NCI-H524 treated with DMSO at 0.1 percent for 48 hours (cell line): ENCODE measurements at regions not wholly inside any gene's neighbourhood (a gene's known extent, or its start where the extent isn't known, plus 50 kb on each side); places are given as distances from the start of the nearest gene placed in this dataset.

Source experiments
- DNase-seq: peaks from one replicate; lab custom pipeline; 2025; lab: John Stamatoyannopoulos, UW

DNA sequence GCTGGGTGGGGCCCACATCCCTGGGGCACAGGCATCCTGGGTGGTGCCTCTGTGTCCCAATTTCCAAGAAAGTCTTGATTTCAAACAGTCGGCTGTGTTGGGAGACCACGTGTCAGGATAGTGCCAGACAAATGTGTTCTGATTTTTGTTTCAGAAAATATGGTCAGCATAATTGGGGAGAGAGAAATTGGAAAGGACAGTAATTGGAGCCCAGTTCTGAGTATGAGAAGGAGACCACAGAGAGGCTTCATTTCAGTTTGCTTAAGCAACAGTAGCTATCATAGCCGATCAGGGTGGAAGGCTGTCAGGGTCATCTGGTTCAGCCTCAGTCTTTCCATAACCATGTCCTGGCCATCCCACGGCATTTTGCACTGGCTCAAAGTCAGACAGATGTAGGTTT, 220.7 kb downstream of the CDC5L start:
- DNase-seq: no peak

DNA sequence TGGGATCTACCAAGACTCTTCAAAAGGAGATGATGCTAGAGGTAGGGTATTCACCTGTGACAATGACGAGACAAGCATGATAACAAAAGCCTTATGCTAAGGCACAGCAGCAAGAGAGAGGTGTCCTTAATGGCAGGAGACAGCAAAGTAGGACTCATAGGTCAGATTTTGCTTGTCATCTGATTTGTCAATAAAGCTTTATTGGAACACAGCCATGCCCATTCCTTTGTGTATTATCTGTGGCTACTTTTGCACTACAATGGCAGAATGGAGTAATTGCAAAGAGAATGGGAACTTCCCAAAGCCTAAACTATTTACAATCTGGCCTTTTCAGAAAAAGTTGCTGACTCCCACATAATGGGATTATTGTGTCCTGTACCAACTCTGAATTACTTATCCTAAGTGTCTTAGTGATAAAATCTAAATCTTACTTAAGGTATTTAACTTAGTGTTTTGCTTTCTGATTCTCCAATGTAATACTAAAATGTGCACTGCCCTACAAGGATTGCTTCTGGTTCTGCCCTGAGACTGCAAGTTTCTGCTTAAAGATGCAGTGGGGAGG, 221.6 kb downstream of the CDC5L start:
- no peak for DNase-seq

DNA sequence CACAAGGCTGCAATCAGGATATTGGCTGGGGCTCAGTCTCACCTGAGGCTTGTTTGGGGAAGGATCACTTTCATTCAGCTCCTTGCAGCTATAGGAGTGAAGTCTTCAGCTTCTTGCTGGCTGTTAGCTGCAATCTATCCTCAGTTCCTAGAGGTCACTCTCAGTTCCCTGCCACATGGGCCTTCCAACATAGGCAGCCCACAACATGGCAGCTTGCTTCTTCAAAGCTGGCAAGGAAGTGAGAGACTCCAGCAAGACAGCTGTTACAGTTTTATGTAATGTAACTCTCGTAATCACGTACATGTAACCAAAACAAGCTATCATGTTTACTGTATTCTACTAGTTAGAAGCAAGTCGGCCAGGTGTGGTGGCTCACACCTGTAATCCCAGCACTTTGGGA, 226.9 kb downstream of the CDC5L start:
- no peak for DNase-seq

DNA sequence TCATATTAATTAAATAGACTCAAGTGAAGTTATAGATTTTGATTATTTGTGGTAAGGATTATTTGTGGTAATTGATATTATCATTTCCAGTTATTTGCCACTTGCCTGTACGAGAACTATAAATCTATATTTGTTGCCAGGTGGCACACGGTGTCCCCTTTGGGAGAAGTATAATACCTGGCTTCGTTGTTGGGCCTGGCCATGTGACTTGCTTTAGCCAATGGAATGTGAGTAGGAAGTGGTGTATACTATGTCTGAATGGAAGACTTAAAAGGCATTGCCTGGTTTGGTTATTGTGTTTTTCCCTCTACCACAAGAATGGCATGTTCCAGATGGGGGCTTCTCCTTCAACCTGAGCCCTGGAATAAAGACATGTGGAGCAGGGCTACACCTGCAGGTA, 228.1 kb downstream of the CDC5L start:
- no peak for DNase-seq

DNA sequence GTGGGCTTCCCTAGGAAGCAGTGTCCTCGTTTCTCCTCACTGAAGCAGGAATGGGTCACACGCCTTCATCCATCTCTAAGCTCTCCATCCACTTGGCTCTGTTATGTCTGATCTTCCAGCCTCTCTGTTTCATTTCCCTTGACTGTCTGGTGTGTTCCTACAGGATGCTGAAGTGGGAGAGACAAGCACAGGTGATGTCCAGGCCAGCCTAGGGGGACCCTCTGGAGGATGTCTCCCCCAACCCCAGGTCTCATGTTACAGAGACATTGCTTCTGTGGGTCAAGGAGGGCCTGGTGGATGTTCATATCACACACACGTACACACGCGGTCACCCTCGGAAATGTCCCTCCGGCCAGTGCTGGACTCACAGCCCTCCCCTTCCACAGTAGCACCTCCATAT, 229.9 kb downstream of the CDC5L start:
- no peak for DNase-seq

DNA sequence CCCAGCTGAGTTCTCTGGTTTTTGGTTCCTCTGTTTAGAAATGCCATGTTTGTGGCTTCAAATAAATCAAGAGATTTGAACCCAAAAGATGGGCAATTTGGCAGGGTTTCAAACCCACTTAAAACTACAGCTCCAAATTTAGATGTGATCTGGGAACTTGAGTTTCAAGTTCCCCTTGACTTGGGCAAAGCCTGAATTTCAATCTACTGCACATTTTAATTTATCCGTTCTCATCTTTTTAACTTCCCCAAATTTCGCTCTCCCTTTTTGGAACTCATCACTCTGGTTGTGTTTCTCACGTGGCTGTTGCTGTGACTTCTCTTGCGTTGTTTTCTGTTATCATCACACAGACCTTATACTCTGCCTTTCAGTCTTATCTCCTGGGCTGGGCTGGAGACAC, 230.9 kb downstream of the CDC5L start:
- no peak for DNase-seq

DNA sequence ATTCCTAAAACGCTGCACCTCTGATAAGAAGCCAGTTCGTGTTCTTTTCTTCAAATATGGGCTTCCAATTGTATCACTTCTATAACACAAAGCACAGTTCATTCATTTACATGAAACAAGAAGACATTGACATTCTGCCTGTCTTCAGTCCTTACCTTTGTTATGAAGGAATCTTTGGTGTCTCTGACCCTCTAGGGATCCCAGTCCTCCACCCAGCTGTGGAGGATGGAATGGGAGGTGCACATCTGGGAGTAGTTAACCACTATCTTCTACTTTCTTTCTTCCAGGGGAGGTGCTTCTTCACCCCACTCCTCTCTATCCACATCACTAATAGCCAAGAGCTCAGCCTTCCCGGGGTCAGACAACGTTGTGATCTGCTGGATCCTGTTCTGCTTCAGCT, 233.4 kb downstream of the CDC5L start:
- DNase-seq: no peak

DNA sequence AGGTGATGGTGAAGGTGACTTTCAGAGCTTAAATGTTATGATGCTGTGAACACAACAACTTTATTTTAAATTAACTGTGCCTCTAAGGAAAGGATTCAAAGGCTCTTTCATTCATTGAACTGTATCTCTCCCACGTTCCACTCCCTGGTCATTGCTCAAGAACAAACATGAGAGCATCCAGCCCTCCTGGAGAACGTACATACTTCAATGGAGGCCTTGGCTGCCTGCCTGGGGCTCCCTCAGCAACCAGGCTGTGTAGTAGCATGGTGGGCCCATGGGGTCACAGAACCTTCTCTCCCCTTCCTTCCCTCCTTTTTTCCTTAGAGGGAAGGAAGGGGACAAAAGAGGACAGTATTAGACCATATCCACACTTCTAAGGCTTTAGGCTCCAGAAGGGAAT, 234.3 kb downstream of the CDC5L start:
- no peak for DNase-seq

DNA sequence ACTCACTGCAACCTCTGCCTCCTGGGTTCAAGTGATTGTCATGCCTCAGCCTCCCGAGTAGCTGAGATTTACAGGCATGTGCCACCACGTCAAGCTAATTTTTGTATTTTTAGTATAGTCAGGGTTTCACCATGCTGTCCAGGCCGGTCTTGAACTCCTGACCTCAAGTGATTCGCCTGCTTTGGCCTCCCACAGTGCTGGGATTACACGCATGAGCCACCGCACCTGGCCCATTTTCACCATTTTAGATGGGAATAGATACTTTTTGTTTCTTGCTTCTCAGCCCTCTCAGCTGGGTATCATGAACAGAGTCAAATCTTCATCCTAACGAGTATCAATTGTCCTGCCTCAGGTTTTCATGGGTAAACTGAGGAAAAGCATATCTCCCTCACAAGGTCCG, 235.0 kb downstream of the CDC5L start:
- no peak for DNase-seq

DNA sequence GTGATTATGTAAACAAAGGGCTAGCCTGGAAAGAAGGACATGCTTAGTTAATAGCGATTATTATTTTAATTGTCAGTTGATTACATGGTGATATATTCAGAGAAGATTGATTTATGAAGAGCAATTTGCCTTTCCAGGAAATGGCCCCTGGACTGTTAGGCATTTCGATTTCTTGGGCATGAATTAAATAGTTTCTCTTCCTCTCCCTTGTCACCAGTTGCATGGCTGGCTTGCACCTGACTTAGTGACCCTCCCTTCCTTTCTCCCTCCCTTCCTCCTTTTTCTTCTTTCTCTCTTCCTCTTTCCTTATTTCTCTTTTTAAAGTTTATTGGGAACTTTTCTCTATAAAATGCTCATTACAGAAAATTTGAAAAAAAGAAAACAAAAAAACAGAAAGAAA, 235.4 kb downstream of the CDC5L start:
- no peak for DNase-seq

DNA sequence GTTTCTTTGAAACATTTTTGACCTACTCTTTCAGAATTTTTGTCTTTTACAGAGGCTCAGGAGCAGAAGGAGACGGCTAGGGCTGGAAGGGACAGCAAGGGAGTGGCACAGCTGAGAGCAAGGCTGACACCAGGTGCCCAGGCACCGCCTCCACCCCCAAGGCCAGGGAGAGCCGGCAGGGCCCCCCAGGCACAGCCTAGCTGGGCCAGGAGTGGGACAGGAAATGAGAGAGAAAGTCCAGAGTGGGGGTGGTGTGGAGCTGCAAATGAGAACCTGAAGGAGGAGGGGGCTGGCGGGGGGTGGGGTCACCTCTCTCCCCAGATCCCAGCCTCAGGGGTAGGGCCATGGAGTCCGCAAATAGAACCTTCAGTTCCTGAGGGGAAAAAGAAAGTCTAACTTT, 236.7 kb downstream of the CDC5L start:
- DNase-seq: no peak

DNA sequence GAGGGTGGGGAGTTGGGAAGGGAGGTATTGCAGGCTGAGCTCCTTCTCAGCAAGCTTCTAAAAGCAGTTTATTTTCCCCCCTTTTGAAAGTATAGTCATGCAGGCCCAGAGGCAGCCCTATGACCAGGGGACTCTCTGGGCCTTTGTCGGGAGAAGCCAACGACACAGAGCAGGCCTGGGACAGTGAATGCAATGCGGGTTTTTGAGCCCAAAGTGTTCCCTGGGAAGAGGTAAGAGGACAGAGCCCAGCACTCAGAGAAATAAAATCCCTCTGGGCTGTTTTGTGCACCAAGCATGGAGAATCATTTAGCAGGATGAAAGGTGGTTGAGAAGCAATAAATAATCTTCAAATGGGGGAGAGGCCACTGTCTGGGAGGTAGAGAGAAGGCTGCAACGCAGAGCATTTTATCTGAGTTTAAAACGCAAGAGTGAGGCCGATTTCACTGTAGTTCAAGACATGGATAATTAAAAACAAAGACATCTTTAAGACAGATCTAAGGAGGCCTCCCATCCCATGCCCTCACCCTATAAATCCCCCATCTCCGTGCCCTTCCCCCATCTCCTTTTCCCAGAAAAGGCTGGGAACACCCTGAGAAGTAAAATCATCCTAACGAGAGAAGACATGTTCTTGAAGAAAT, 237.5 kb downstream of the CDC5L start:
- DNase-seq: no peak

DNA sequence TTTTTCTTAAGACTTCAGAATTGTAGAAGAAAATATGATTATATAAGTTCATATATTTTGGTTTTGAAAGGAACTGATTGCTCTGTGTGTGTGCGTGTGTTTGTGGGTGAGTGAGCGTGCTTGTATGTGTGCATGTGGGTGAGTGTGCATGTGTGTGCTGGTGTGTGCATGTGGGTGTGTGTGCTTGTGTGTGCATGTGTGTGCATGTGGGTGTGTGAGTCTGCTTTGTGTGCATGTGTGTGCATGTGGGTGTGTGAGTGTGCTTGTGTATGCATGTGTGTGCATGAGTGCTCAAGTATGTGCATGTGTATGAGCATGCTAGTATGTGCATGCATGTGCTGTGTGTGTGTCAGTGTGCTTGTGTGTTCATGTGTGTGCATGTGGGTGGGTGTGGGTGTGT, 238.5 kb downstream of the CDC5L start:
- DNase-seq: no peak

DNA sequence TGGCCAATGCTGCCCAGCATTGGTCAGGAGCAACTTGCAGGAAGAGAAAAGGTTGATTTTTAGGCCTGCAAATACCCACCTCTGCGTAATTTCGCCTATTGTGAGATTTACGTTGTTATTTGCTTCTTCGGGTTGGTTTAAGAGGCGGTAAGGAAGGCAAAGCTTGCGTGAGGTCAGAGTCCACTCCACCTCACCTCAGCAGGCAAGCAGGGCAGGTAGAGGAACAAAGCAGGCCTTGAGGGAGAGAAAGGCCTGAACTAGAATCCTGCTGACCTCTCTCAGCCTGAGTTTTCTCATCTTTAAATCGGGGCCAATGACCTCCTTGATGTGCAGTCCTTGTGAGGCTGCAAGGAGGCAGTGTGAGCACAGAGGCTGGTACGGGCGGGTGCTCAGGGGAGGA, 239.1 kb downstream of the CDC5L start:
- no peak for DNase-seq

DNA sequence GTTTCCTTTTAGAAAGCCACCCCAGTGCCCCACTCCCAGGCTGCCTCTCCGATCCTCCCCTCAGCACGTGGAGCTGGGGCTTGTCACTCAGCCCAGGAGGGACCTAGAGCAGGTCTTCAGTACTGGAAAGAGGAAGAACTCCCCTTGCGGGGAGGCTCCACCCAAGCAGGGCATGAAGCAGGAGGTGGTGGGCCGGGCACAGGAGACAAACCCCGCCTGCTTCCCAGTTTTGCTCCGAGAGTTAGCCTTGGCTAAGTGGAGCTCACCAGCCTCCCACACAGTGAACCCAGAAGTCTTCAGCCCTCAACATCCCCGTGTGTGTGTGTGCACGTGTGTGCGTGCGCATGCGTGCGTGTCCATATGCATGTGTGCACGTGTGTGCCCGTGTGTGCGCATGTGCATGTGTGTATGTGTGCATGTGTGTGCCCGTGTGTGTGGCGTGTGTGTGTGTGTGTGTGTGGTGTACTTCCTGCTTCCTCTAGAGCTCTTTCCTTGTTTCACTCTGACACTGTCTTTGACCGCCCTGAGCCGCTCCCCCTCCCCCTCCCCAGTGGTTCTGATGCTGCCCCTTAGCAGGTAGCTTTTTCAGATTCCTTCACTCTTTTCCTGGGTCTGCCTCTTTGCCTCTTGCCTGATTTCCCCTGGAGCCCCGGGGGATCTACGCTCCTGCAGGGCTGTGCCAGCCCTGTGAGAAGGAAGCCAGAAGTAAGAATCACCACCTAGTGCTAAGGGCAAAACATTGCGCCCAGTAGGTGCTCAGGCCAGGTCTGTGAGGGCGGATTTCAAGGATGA, 239.8 kb downstream of the CDC5L start:
- no peak for DNase-seq

DNA sequence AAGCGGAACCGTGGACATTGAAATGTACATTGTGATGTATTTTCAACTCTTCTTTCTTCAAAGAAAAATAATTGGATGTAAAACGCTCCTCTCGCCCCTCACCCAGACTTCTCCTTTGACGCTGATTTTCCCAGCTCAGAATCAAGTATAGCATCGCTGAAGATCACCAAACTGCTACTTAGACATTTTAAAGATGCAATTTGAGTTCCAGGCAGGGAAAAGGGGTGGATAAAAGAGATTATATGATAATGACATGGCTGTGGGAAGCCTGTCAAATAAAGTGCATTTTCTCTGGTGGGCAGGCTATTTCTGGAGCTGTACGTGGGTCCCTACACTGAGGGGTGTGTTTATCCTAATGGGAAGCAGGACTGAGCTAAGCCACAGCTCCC, 240.4 kb downstream of the CDC5L start:
- DNase-seq: no peak

DNA sequence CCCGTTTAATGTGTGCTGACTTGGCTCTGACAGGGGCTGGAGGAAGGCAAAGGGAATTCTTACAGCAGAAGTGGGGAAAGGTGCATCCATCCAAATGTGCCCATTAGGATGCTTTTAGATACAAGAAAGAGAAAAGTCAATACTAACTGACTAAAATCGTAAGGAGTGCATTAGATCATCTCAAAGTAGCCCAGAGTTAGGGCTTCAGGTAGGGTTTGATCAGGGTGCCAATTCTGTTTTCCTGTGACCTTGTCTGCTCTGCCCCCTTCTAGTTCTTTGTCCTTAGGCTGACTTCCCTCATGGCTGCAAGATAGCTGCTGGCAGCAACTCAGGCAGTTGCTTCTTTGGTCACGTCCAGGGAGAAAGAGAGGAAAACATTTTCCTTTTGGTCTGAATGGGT, 240.8 kb downstream of the CDC5L start:
- DNase-seq: no peak

DNA sequence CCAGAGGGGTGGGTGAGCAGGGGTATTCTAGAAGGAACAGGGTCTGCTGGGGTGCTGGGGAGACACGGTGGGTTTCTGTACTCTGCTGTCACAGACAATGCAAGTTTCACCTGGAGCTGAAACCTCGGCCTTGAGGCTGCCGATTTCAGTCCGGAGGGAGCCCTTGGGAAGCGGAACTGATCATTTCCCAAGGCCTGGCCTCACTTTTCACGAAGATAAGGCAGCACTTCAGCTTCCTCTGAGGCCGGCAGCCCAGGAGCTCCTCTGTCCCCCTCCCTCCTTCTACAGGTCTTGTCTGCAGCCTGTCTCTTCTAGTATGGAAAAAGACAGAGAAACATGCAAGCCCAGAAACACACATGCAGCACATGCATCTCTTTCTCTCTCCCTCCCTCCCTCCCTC, 242.1 kb downstream of the CDC5L start:
- DNase-seq: no peak

DNA sequence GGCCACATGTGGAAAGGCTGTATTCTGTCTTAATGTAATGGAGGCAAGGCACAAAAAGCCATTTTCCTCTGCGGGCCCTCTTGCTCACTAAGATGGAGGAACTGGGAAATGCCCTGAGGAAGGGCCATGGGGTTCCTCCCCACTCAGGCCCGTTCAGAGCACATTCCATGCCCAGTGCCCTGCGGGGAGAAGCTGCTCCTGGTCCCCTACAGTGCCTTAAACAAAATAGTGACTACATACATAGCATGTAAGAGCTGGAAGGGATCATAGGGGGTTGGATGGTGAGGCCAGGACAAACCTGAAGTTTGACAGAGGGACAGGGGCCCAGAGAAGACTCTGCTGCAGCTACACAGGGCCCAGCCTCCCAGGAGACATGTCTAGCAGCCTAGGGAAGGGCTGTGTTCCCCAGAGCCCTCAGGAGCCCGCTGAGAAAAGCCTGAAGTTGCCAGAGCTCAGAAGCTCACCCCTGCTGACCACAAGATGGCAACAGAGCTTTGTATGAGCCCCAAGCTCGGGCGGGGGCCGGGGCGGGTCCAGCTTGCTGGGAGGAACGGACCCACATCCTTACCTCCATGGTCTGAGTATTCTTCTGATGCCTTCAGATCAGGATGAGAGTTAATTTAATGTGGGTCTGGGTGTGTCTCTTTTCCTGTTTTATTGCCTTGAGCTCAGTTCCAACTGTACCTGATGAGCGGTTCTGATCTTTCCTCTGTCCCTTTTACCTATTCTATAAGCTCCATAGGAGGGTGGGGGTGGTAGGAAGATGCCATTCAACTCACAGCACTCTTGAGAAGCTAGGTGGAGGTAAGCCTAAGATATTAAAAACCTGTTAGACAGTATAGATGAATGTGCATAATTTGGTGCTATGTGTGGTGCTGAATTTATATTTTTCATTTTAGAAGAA, 242.9 kb downstream of the CDC5L start:
- DNase-seq: no peak

DNA sequence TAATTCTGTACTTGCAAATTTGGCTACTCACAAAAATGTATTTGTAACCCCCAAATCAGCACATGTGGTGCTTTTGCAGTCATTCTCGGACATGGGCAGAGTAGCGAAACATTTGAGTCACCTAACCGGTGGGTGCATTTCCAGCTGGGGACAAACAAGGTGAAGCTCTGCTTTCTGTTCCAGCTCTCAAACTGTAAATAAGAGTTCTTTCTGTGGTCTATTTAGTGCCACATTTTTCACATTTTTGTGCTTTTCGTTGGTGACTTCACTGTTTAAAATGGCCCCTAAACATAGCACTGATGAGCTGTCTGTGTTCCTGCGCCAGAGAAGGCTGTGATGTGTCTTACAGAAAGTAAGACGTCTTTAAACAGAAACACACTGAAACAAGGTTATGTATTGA, 244.5 kb downstream of the CDC5L start:
- DNase-seq: no peak

DNA sequence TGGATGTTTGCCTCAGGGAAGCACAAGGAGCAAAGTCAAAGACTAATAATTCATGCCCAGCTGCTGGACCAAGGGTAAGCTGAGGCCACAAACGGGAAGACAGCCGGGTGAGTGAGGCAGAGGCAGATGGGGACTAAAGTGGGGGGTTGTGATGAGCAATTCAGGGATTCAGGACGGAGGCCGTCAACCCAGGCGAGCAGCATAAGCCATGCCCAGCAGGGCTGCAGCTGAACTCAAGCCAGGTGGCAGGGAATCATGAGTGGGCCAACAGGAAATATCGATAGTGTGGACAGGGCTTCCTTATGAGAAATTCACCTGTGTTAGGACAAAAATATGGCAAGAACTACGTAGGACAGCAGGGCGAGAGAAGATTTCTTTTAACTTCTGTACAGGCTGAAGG, 246.8 kb downstream of the CDC5L start:
- DNase-seq: no peak

DNA sequence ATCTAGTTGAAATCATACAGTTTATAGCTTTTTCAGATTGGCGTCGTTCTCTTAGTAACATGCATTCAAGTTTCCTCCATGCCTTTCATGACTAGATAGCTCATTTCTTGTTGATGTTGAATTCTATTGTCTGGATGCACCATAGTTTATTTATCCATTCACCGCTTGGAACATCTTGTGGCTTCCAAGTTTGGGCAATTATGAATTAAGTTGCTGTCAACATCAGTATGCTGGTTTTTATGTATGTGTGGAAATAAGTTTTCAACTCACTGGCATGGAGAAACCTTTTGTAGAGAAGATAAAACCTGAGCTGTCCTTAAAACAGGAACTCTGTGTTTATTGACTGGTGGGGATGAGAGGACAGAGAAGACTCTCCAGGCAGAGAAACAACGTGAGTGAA, 248.0 kb downstream of the CDC5L start:
- DNase-seq: no peak
